GM12878 (cell line): ENCODE measurements at regions not wholly inside any gene's neighbourhood (a gene's known extent, or its start where the extent isn't known, plus 50 kb on each side); places are given as distances from the start of the nearest gene placed in this dataset.

Experiments
- EZH2 ChIP-seq: IDR thresholded peaks from 2 replicates; pipeline ENCODE4 v1.6.1; 2012; ENCODE audit warnings: low read depth, mild to moderate bottlenecking, control low read depth, inconsistent platforms, low read length, borderline replicate concordance; ENCODE audit not compliant: control insufficient read depth
- IRF3 ChIP-seq: fragments of 450-650 bp; IDR thresholded peaks from 2 replicates; pipeline ENCODE4 v1.6.1; 2014; ENCODE audit warnings: mild to moderate bottlenecking
- NR2C1 ChIP-seq: fragments of 450-650 bp; IDR thresholded peaks from 2 replicates; pipeline ENCODE4 v1.6.1; 2017; ENCODE audit warnings: antibody characterized with exemption, mild to moderate bottlenecking, moderate library complexity
- REST ChIP-seq: IDR thresholded peaks from 2 replicates; pipeline ENCODE4 v1.6.1; 2012; ENCODE audit warnings: mild to moderate bottlenecking, low read depth, low read length
- USF1 ChIP-seq: IDR thresholded peaks from 2 replicates; pipeline ENCODE4 v1.6.1; 2011; ENCODE audit warnings: borderline replicate concordance, low read depth, mild to moderate bottlenecking, moderate library complexity, mixed read lengths, low read length; ENCODE audit not compliant: insufficient read depth; ENCODE audit errors: extremely low read length
- TF ChIP-seq, protein P1 (sequence below), 3 experiments: IDR thresholded peaks in 2 of 3; conservative IDR thresholded peaks in 1 of 3; 2 replicates each; pipeline ENCODE4 v1.5.1; 2011; ENCODE audit warnings: low read depth in 3 of 3, low read length in 3 of 3, mild to moderate bottlenecking in 3 of 3, control low read depth in 2 of 3, moderate library complexity in 2 of 3, inconsistent platforms in 1 of 3, mixed read lengths in 1 of 3; ENCODE audit not compliant: control insufficient read depth in 2 of 3, insufficient read depth in 1 of 3; ENCODE audit errors: extremely low read depth in 1 of 3
- TF ChIP-seq, protein P2 (sequence below): IDR thresholded peaks from 2 replicates; pipeline ENCODE4 v1.6.1; 2011; ENCODE audit warnings: borderline replicate concordance, low read depth, mild to moderate bottlenecking, moderate library complexity, low read length; ENCODE audit not compliant: insufficient read depth, poor library complexity, severe bottlenecking

DNA sequence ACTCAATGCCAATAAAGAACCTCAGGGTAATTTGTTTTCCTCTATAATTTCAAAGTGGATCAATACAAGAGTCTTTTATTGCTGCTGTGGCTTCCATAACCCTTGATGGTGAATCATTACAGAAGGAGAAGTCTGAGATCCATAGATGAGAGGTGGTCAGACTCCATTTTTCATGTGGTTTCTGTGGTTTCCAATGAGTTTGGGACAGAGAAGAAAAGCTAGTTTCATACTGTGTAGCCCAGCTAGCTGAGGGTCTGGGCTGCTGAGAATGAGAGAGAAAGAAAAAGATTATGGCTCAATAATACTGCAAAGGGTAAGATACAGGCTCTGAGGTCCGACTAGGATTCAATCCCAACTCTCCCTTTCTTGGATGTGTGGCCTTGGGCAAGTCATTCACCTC, 180.6 kb upstream of the LRRN1 start:
- TF ChIP-seq REST: no peak
- TF ChIP-seq EZH2: no peak
- TF ChIP-seq NR2C1: no peak
- TF ChIP-seq USF1: no peak
- TF ChIP-seq, protein P1, sequence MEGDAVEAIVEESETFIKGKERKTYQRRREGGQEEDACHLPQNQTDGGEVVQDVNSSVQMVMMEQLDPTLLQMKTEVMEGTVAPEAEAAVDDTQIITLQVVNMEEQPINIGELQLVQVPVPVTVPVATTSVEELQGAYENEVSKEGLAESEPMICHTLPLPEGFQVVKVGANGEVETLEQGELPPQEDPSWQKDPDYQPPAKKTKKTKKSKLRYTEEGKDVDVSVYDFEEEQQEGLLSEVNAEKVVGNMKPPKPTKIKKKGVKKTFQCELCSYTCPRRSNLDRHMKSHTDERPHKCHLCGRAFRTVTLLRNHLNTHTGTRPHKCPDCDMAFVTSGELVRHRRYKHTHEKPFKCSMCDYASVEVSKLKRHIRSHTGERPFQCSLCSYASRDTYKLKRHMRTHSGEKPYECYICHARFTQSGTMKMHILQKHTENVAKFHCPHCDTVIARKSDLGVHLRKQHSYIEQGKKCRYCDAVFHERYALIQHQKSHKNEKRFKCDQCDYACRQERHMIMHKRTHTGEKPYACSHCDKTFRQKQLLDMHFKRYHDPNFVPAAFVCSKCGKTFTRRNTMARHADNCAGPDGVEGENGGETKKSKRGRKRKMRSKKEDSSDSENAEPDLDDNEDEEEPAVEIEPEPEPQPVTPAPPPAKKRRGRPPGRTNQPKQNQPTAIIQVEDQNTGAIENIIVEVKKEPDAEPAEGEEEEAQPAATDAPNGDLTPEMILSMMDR (IDR thresholded peaks at IDR 0.05 in 2 of 3, conservative IDR thresholded peaks at IDR 0.05 in 1 of 3; ENCODE audit: control insufficient read depth in 2 of 3, extremely low read depth in 1 of 3, insufficient read depth in 1 of 3, low read depth in 3 of 3, low read length in 3 of 3): no peak
- TF ChIP-seq IRF3: no peak
- TF ChIP-seq, protein P2, sequence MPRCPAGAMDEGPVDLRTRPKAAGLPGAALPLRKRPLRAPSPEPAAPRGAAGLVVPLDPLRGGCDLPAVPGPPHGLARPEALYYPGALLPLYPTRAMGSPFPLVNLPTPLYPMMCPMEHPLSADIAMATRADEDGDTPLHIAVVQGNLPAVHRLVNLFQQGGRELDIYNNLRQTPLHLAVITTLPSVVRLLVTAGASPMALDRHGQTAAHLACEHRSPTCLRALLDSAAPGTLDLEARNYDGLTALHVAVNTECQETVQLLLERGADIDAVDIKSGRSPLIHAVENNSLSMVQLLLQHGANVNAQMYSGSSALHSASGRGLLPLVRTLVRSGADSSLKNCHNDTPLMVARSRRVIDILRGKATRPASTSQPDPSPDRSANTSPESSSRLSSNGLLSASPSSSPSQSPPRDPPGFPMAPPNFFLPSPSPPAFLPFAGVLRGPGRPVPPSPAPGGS: no peak
